Astrocyte of the cerebellum (primary cell): ENCODE measurements at regions not wholly inside any gene's neighbourhood (a gene's known extent, or its start where the extent isn't known, plus 50 kb on each side); places are given as distances from the start of the nearest gene placed in this dataset.

Experiments
- DNase-seq: peaks from one replicate; pipeline ENCODE4 v3.0.0-alpha.2; 2011; ENCODE audit warnings: low read depth
- H3K4me3 ChIP-seq: 2 replicates; pipeline ENCODE4 v1.5.1; 2011; ENCODE audit warnings: mild to moderate bottlenecking, low read depth, low read length, moderate library complexity
- in situ Hi-C: cut with HindIII; loops from 2 replicates; pipeline ENCODE4 v1.10.0; 2017; ENCODE audit warnings: low sequenced_read_pairs
- TF ChIP-seq, protein P1 (sequence below): IDR thresholded peaks from 2 replicates; pipeline ENCODE4 v1.5.1; 2012; ENCODE audit warnings: low read length, low read depth, moderate library complexity, mild to moderate bottlenecking; ENCODE audit errors: missing control alignments

DNA sequence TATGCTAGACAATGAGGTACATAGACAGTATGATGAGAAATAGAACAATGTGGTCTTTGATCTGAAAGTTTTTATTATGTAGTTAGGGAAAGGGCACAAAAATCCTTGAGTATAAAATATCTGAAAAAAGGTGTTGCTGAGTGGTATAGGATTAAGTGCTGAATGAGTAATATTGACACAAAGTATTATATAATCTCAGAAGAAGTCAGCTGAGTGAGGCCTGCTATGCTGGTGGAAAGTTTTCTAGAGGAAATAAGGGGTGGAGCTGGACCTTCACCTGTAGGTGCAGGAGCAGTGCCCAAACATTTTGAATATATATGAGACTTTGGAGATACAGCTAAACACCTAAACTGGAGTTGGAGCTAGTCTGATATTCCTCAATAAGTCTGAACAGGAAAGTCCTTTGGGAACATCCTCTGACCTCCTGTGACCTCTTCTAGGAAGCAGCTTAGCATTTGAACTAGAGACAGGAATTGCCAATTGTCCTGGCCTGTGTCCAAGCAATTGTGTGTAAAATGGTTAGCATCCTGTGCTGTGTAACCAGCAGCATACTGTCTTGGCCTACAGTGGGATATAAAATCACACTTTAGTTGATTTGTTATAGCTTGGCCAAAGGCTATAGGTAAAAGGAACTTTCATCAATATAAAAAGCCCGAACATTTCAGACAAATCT, 285.3 kb downstream of the ANKRD50 start:
- DNase-seq, result no peak
- TF ChIP-seq, protein P1, sequence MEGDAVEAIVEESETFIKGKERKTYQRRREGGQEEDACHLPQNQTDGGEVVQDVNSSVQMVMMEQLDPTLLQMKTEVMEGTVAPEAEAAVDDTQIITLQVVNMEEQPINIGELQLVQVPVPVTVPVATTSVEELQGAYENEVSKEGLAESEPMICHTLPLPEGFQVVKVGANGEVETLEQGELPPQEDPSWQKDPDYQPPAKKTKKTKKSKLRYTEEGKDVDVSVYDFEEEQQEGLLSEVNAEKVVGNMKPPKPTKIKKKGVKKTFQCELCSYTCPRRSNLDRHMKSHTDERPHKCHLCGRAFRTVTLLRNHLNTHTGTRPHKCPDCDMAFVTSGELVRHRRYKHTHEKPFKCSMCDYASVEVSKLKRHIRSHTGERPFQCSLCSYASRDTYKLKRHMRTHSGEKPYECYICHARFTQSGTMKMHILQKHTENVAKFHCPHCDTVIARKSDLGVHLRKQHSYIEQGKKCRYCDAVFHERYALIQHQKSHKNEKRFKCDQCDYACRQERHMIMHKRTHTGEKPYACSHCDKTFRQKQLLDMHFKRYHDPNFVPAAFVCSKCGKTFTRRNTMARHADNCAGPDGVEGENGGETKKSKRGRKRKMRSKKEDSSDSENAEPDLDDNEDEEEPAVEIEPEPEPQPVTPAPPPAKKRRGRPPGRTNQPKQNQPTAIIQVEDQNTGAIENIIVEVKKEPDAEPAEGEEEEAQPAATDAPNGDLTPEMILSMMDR, result no peak

DNA sequence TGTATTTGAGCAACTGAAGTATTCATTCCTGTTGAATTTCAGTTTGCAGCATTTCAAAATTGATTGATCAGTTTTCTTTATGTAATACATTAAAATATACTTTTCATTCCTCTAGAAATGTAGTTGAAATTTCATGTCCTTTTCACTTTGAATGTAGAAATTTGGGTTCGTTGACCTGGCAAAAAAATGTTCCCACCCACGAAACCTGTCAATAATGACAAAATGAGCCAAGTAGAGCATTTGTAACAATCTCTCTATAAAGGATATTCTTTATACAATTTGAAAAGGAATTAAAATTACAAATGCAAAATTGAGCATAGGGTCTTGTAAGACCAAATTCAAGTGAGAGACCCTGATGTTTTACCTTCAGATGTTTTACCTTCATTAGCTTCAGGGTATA, 283.9 kb downstream of the ANKRD50 start:
- no peak for DNase-seq
- H3K4me3 ChIP-seq, result no peak overlapping the region
- TF ChIP-seq, protein P1, result no peak
- in situ Hi-C loops, result no loop called here

More for the DNA sequence above, 285.3 kb downstream of the ANKRD50 start:
- in situ Hi-C loops, result no loop called here
- H3K4me3 ChIP-seq, result no peak overlapping the region

DNA sequence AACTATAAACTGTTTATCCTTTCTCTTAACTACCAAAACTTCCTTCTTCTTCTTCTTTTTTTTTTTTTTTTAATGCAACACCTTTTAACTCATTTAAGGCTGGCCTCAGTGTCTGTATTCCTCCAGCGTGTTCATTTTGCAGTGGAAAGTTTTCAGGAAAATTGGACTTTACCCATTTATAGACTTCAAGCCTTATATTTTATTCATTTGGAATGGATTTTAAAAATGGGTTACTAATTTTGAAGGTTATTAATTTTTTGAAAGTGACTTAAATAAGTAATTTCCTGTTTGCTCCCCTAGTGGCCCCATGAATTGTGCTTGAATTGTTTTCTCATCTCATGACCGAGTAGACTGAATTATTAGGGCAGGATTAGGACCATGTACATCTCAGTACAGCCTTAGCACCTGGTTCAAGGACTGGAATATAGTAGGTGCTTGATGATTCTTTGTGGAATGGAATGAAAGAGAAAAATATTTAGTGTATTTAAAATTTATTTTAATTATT, 282.7 kb downstream of the ANKRD50 start:
- no peak overlapping the region for H3K4me3 ChIP-seq
- no peak for DNase-seq
- TF ChIP-seq, protein P1, result no peak
- in situ Hi-C loops, result no loop called here

DNA sequence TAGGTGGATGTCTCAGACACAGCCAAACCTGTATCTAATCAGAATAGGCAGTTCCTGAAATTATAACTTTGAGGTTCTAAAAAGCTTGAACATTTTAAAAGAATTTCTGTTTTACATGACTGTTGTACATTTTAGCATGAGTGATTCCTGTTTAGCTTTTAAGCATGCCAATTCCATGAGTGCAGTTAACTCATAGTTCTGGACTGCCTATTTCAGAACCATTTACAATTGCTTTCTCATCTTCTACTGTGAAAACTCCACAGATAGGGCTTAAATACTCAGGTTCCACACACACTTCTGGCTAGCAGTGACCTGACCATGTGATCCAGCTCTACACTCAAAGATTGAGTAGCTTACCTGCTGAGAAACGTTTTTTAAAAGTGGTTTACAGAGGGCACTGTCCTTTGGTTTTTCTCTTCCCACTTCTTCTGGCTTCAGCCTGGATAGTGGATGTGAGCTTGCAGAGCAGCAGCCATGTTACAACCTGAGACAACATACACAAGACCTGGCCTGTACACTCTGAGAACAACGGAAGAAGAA, 280.8 kb downstream of the ANKRD50 start:
- DNase-seq, result no peak
- no peak overlapping the region for H3K4me3 ChIP-seq
- TF ChIP-seq, protein P1, result no peak
- in situ Hi-C loops, result no loop called here

DNA sequence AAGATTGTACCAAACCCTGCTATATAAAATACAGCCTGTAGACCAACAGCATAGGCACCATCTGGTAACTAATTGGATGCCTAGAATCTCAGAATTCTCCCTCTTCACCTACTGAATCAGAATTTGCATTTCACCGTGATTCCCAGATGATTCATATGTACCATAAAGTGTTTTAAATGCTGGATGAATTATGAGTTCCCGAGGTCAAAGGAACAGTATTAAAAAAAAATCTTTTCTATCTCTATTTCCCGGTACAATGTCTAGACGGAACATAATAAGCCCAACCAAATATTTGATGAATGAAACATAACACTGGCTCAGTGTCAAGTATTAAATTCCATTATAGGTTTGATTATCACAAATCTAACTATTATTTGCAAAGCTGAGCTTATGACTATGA, 280.0 kb downstream of the ANKRD50 start:
- DNase-seq, result no peak
- TF ChIP-seq, protein P1, result no peak
- in situ Hi-C loops, result no loop called here
- H3K4me3 ChIP-seq, result no peak overlapping the region

DNA sequence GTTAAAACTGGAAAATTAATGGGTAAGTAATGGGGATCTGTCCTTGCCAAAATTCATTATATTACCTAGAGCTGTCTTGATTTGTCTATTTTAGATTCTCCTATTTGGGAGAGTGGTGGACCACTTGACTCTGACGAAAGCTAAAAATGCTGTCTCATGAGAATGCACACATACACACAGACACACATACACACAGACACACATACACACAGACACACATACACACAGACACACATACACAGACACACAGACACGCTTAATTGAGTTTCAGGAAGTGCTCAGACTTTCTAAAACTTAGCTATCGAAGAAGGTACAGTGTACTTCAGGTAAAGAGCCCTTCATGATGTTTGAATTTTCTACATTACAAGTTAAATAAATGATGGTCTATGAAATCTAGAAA, 279.5 kb downstream of the ANKRD50 start:
- TF ChIP-seq, protein P1, result no peak

More for the DNA sequence above, 279.5 kb downstream of the ANKRD50 start:
- no peak for DNase-seq
- H3K4me3 ChIP-seq, result no peak overlapping the region
- in situ Hi-C loops, result no loop called here
